ENCODE measurements at regions not wholly inside any gene's neighbourhood (a gene's known extent, or its start where the extent isn't known, plus 50 kb on each side); places are given as distances from the start of the nearest gene placed in this dataset.

DNA sequence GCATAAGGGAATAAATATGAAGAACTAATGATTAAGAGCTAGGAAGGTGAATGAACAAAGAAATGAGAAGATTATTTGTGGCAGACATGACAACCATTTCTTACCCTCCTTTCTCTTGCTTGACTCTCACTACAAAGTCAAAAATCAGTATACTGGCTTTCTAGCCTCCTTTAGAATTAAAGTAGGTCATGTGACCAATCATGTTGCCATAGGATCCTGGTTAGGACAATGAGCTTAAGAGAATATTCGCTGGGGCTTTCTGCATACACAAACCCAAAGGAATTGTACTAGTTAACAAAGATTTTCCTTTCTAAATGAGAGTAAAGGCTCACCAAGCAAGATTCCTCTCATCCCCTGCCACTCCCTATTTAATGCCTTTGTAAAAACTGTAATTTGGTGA, 76.0 kb upstream of the ID4 start:
- Histone ChIP-seq H3K4me1 (ENCODE audit: control insufficient read depth in 1 of 2, insufficient read depth in 1 of 2, low read depth in 1 of 2, low read length in 1 of 2) (no peaks in the 10 kb centered on the region), H3K27me3 (no peaks in the 10 kb centered on the region), H3K4me3 (ENCODE audit: low read depth in 1 of 2, low read length in 1 of 2) (no peak overlapping the region), H3K9me3 (no peaks in the 10 kb centered on the region), H3K27ac (no peak overlapping the region), H3K36me3 (no peaks in the 10 kb centered on the region)
- TF ChIP-seq, protein P1, sequence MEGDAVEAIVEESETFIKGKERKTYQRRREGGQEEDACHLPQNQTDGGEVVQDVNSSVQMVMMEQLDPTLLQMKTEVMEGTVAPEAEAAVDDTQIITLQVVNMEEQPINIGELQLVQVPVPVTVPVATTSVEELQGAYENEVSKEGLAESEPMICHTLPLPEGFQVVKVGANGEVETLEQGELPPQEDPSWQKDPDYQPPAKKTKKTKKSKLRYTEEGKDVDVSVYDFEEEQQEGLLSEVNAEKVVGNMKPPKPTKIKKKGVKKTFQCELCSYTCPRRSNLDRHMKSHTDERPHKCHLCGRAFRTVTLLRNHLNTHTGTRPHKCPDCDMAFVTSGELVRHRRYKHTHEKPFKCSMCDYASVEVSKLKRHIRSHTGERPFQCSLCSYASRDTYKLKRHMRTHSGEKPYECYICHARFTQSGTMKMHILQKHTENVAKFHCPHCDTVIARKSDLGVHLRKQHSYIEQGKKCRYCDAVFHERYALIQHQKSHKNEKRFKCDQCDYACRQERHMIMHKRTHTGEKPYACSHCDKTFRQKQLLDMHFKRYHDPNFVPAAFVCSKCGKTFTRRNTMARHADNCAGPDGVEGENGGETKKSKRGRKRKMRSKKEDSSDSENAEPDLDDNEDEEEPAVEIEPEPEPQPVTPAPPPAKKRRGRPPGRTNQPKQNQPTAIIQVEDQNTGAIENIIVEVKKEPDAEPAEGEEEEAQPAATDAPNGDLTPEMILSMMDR (IDR thresholded peaks at IDR 0.05), result no peak

DNA sequence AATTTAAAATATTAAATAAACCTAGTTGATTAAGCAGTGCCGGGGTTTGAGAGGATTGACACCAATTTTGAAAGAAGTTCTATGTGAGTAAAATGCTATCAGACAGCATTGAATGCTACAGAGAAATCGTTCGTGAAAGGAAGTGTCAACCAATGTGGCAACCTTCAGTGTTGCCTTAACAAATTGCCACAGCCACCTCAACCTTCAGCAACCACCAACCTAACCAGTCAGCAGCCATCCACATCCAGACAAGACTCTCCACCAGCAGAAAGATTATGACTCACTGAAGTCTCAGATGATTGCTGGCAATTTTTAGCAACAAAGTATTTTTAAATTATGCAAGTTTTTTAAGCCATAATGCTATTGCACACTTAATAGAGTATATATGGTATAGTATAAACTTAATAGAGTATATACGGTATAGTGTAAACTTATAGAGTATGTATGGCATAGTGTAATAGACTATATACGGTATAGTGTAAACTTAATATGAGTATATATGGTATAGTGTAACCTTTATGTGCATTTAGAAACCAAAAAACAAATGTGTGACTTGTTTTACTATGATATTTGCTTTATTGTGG, 65.3 kb upstream of the ID4 start:
- TF ChIP-seq, protein P1 (IDR thresholded peaks at IDR 0.05), result no peak

DNA sequence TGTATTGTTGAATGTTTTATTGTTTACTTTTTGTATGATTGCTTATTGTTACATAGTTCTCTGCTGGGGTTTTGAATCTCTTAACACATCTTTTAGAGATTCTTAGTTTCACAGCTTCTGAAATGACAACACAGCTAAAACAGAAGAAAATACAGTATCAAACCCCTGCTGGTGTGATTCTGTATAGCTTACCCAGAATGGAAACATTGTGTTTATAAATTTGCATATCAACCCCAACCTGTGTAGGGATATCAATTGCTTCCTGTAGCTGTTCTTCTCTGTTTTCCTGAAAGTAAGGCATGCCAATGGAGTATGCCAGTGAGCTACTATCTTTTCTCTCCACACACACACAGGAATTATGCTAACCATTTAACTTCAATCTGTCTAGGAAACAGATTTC, 64.3 kb upstream of the ID4 start:
- TF ChIP-seq, protein P1 (IDR thresholded peaks at IDR 0.05), result no peak
- Histone ChIP-seq H3K9me3 (no peaks in the 10 kb centered on the region), H3K36me3 (no peaks in the 10 kb centered on the region), H3K27me3 (no peaks in the 10 kb centered on the region), H3K4me3 (ENCODE audit: low read depth in 1 of 2, low read length in 1 of 2) (no peak overlapping the region), H3K4me1 (ENCODE audit: control insufficient read depth in 1 of 2, insufficient read depth in 1 of 2, low read depth in 1 of 2, low read length in 1 of 2) (no peaks in the 10 kb centered on the region), H3K27ac (no peak overlapping the region)

More for the DNA sequence above, 65.3 kb upstream of the ID4 start:
- no peaks in the 10 kb centered on the region for H3K36me3 ChIP-seq
- no peaks in the 10 kb centered on the region for H3K9me3 ChIP-seq
- no peaks in the 10 kb centered on the region for H3K4me1 ChIP-seq (ENCODE audit: control insufficient read depth in 1 of 2, insufficient read depth in 1 of 2, low read depth in 1 of 2, low read length in 1 of 2)
- H3K27ac ChIP-seq, result no peak overlapping the region
- H3K27me3 ChIP-seq, result no peaks in the 10 kb centered on the region
- H3K4me3 ChIP-seq (ENCODE audit: low read depth in 1 of 2, low read length in 1 of 2), result no peak overlapping the region

DNA sequence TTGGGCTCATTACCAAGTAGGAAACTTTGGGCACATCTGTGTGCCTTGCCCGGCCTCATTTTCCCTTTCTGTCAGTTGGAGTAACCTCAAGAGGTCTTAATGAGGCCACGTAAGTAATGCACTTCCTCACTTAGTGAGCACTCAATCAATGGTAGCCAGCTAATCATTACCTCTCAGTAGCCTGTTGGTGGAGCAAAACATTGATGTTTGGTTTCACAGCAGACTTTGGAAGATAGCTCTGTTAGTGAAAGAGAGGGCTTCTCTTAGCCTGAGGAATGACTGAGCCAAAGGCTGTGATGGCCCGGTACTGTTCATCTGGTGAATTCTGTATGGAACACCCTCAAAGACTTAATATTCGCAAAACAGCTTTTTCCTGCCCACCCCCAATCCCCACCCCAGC, 55.9 kb upstream of the ID4 start:
- Histone ChIP-seq H3K4me3 (ENCODE audit: low read depth in 1 of 2, low read length in 1 of 2) (no peak overlapping the region), H3K36me3 (no peaks in the 10 kb centered on the region), H3K9me3 (no peaks in the 10 kb centered on the region), H3K27me3 (no peaks in the 10 kb centered on the region), H3K27ac (no peak overlapping the region), H3K4me1 (ENCODE audit: control insufficient read depth in 1 of 2, insufficient read depth in 1 of 2, low read depth in 1 of 2, low read length in 1 of 2) (no peaks in the 10 kb centered on the region)
- TF ChIP-seq, protein P1 (IDR thresholded peaks at IDR 0.05), result no peak

DNA sequence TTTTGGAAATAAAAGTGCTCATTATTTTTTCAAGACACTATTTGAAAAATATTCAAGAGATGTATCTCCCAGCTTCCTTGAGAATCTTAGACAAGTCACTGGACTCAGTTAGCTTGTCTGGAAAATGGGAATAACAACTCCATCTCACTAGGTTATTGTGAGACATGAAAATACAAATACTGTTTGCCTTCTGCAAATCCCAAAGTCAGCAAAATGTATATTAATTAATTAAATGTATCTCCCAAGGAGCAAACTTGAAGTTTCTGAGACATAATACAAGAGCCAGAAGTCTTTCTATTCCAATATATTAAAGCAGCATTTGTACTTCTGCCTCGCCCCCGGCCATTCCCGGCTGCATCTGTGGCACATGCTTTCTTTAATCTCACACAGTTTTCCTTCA, 54.6 kb upstream of the ID4 start:
- Histone ChIP-seq H3K4me3 (ENCODE audit: low read depth in 1 of 2, low read length in 1 of 2) (no peak overlapping the region), H3K27me3 (no peaks in the 10 kb centered on the region), H3K27ac (no peak overlapping the region), H3K9me3 (no peaks in the 10 kb centered on the region), H3K36me3 (no peaks in the 10 kb centered on the region), H3K4me1 (ENCODE audit: control insufficient read depth in 1 of 2, insufficient read depth in 1 of 2, low read depth in 1 of 2, low read length in 1 of 2) (no peaks in the 10 kb centered on the region)
- TF ChIP-seq, protein P1 (IDR thresholded peaks at IDR 0.05), result no peak
